Activated CD8-positive, alpha-beta memory T cell treated with anti-CD3 and anti-CD28 coated beads, Interleukin-2, amount 50 U/mL, for 1 hour (primary cell): ENCODE measurements at regions not wholly inside any gene's neighbourhood (a gene's known extent, or its start where the extent isn't known, plus 50 kb on each side); places are given as distances from the start of the nearest gene placed in this dataset.

ENCODE experiments used
- DNase-seq: peaks from one replicate; pipeline ENCODE4 v3.0.0-alpha.2; 2020; ENCODE audit errors: extremely low read depth

- DNase-seq: no peak
These were observed 321.8 kb downstream of the SNAPC1 start for GRCh38 chr14:62084020-62084419.

GRCh38 chr14:62087191-62087590 lies 325.0 kb downstream of the SNAPC1 start:
- DNase-seq: no peak

GRCh38 chr14:62093736-62094135 lies 331.5 kb downstream of the SNAPC1 start:
- DNase-seq: no peak

- no peak for DNase-seq
These were observed 334.9 kb downstream of the SNAPC1 start for GRCh38 chr14:62097072-62097471.

- DNase-seq: no peak
These were observed 335.6 kb downstream of the SNAPC1 start for GRCh38 chr14:62097824-62098223.

GRCh38 chr14:62098357-62098756 lies 336.1 kb downstream of the SNAPC1 start:
- no peak for DNase-seq

- no peak for DNase-seq
These were observed 336.9 kb downstream of the SNAPC1 start for GRCh38 chr14:62099091-62099490.

GRCh38 chr14:62101189-62101588 lies 339.0 kb downstream of the SNAPC1 start:
- no peak for DNase-seq

- no peak for DNase-seq
These were observed 339.6 kb downstream of the SNAPC1 start for GRCh38 chr14:62101673-62102348.

GRCh38 chr14:62102349-62102725 lies 340.1 kb downstream of the SNAPC1 start:
- DNase-seq: no peak

GRCh38 chr14:62103464-62103863 lies 341.2 kb downstream of the SNAPC1 start:
- DNase-seq: no peak

GRCh38 chr14:62110941-62111340 lies 348.7 kb downstream of the SNAPC1 start:
- DNase-seq: no peak

- DNase-seq: peak; percentile 11
These were observed 355.0 kb downstream of the SNAPC1 start for GRCh38 chr14:62117010-62117750.

- DNase-seq: no peak
These were observed 355.5 kb downstream of the SNAPC1 start for GRCh38 chr14:62117751-62118105.

- no peak for DNase-seq
These were observed 356.2 kb downstream of the SNAPC1 start for GRCh38 chr14:62118461-62118860.

- no peak for DNase-seq
These were observed 356.7 kb downstream of the SNAPC1 start for GRCh38 chr14:62118871-62119270.

GRCh38 chr14:62123961-62124360 lies 361.7 kb downstream of the SNAPC1 start:
- DNase-seq: no peak

GRCh38 chr14:62125793-62126192 lies 363.6 kb downstream of the SNAPC1 start:
- DNase-seq: no peak

GRCh38 chr14:62126879-62127478 lies 364.8 kb downstream of the SNAPC1 start:
- no peak for DNase-seq

- no peak for DNase-seq
These were observed 368.2 kb downstream of the SNAPC1 start for GRCh38 chr14:62130441-62130840.

- no peak for DNase-seq
These were observed 371.7 kb downstream of the SNAPC1 start for GRCh38 chr14:62133776-62134550.

GRCh38 chr14:62138593-62138992 lies 376.4 kb downstream of the SNAPC1 start:
- DNase-seq: no peak
